ENCODE measurements at regions not wholly inside any gene's neighbourhood (a gene's known extent, or its start where the extent isn't known, plus 50 kb on each side); places are given as distances from the start of the nearest gene placed in this dataset.
"Not testable (repeated sequence)": the region's sequence is repeated elsewhere in the genome, so short reads cannot be mapped to it uniquely, and the experiment has no call there.

DNA sequence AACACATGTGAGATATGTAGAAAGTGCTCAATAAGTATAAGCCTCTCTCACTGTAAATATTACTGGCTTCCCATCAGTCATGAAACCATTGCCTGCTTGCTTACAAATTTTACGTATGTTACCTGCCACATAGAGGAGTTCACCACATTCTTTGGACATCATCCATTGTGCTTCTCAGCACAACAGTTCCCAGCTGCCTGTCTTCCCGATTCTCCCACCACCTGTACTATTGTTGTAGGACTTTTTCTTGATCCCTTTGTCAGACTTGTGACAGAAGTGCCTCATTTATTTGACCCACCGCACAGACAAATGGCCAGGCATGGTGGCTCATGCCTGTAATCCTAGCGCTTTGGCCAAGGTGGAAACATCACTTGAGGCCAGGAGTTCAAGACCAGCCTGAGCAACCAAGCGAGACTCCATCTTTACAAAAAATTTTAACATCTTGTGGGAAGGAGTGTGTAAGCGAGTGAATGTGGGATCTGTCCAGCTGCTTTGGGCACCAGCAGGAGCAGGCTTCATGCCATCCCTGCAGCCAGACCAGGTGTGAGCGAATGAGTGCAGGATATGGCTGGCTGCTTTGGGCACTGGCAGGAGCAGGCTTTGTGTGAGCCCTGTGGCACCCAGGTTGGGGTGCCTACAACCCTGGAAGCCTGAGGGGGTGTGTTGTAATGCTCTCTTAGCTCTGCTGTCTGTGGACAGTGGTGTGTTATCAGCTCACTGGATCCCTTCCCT, 139.9 kb upstream of the ELL2 start:
- no peak for DNase-seq (ENCODE audit: low read depth in 3 of 3)

DNA sequence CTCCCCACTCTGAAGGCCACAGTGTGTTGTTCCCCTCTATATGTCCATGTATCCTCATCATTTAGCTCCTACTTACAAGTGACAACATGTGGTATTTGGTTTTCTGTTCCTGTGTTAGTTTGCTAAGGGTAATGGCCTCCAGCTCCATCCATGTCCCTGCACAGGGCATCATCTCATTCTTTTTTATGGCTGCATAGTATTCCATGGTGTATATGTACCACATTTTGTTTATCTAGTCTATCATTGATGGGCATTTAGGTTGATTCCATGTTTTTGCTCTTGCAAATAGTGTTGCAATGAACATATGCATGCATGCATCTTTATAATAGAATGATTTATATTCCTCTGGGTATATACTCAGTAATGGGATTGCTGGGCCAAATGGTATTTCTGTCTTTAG, 135.8 kb upstream of the ELL2 start:
- not testable (repeated sequence) for DNase-seq (ENCODE audit: low read depth in 3 of 3)

DNA sequence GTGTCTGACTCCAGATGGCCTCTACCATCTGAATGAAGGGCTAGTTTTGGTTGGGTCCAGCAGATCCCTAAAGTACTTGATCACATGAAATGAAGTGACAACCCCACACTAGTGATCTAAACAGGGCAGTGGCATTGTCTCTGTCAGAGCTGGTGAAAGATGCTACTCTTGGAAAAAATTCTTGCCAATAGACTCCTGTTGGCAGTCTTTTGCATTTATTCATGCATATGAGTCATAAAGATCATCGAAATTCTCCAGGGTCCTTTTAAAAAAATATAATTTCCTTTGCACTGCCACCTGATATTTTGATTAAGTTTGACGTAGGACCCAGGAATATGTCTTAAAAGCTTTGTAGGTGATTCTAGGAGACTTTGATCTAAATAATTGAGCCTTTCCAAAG, 135.1 kb upstream of the ELL2 start:
- DNase-seq (ENCODE audit: low read depth in 3 of 3), result no peak

DNA sequence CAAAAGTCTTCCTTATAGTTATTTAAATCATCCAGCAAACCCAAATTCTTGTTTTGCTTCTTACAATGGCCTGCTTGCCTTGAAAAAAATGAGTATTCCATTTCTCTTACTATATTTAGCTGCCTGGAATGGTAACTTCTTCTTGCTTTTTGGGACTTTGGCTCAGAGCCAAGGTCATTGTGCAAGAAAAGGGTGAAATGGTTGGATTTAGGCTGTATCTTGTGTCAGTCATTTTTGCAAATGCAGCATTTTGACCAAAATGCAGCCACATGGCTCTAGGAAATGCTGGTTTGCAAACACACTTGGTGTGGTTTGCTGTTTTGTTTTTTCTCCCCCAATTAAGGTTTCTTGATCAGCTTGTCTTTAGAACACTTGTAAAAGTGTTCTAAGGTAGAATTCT, 133.3 kb upstream of the ELL2 start:
- no peak for DNase-seq (ENCODE audit: low read depth in 3 of 3)

DNA sequence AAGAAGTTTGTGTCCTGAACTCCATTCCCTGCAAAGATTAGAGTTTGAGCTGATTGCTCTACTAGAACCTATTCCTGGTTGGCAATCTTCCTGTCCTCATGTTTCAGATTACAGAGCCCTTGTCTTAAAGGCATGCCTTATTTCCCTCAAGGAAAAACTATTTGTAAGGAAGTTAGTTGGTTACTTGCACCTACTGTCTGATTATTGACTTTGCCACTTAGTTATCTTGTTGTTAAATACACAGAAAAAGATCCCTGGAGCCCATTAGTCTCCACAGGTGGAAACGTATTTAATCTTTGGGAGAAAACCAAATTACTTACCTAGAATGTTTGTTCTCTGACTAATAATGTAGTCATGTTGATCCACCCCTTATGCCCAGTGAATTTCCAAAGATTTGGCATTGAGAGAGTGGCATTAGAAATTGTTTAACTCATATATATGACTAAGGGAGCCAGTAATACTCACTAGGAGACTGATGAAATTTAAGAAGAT, 132.3 kb upstream of the ELL2 start:
- DNase-seq (ENCODE audit: low read depth in 3 of 3), result no peak

DNA sequence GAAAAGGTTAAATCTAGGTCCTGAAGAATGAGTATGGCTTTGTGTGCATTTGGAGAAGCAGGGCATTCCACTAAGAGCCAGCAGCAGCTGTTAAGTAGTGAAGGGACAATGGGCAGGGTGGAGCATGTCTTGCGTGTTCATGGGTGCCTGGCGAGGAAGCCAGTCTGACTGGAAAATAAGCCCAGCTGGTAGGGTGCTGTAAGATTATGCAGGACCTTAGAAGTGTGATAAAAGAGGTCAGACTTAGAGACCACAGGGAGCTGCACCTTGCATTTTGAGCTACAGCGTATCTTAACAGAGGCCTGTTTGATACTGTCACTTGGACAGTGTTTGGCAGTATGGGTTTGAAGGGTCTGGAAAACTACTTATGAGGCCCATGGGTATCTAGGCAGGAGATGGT, 131.7 kb upstream of the ELL2 start:
- DNase-seq (ENCODE audit: low read depth in 3 of 3), result no peak

DNA sequence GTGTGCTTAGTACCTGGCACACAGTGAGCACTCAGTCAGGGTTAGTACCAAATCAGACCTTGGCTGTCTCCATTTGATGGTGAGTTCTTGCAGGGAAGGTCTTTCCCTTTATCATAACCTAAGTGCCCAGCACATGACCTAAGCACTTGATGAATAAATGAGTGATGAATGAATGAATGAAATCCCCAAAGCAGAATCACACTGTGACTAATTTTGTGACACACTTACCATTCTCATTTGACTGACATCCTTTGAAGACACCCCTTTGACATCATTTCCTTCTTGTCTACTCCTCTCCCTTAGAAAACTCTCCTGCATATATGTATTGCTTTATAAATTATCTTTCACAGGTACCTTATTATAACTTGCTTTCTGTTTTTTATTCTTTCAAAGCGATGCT, 130.2 kb upstream of the ELL2 start:
- no peak for DNase-seq (ENCODE audit: low read depth in 3 of 3)

DNA sequence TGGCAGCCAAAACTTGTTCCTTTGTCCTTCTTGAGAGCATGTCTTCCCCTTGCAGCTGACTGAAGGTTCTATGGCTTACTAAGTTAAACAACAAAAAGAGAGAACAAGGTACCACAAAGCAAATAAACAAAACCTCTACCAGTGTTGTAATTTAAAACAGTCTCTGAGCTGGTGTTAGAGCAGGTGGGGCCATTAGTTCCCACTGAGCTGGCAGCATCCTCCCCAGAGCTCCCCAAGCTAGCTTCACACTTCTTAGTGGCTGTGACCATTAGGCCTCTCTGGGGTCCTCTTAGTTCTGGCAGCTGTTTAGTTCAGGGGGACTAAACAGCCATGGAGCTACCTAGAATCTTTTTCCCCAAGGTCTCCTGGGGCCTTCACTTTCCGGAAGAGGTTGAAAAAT, 128.6 kb upstream of the ELL2 start:
- no peak for DNase-seq (ENCODE audit: low read depth in 3 of 3)

DNA sequence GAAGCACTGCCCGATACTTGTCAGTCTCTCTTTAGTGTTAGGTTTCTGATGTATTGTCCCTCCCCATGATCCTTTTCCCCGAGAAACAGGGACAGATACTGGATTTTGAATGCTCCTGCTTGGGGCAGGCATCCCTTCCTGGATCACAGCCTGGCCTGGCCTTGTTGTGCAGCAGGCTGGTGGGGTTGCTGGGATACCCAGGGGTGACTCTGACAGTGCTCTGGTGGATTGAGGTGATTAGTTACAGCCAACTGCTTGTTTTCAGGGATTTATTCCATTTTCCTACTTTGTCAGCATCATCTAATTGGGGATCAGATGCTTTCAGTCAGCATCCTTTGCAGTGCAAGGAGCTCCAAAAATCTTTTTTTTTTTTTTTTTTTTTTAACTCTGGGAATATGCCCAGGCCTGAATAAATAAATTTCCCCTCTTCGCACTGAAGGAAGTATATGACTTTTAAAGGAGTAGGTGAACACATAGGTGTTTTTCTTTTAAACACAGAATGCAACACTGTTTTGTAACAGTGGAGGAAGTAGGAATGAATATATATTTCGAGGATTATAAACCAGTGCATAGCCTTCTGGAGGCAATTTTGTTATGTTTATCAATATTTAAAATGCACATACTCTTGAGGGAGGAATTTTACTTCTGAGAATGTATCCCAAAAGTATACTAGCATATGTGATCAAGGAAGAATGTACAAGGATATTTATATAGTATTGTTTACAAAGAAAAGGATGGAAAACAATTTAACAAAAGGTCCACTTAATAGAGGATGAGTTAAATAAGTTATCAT, 127.3 kb upstream of the ELL2 start:
- no peak for DNase-seq (ENCODE audit: low read depth in 3 of 3)

DNA sequence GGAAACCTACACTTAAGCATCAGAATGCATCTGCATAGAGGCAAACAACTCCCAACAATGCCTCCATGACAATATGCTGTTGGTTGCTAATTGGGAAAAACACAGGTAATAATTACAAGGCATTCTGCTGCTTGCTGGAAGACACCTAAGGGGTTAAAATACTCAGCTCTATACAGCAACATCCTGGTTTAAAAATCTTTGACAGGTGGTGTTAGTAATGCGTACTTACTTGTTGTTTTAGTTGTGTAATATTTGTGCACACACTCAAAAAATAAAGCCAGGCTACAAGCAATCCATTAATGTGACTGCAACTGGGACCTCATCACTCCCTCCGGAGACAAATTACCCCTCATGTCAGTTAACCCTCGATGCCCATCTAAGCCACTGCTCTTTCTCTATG, 126.3 kb upstream of the ELL2 start:
- DNase-seq (ENCODE audit: low read depth in 3 of 3), result no peak

DNA sequence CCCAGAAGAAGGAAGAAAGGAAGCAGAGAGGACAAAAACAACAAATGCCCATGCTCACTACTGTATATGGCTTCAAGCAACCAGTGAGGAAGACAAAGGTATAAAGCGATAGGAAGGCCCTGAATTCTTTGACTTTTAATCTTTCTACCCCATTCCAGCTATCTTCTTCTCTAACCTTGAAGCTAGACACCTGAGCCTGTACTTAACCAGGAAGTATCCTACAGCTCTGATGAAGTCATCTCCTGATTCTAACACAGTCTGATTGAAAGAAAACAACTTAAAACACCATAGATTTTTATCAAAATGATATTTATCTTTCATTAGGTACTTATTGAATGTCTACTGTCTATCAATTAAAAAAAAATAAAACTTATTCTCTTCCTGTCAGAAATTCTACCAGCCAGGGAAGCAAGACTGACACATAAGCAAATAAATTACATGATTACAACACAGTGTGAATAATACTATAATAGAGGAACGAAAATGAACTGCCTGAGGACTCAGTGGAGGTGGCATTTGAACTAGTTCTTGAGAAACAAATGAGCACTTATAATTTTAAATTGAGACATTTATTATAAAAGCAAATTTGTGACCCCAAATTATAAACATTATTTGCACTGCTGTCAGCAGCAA, 123.3 kb upstream of the ELL2 start:
- DNase-seq (ENCODE audit: low read depth in 3 of 3), result no peak

DNA sequence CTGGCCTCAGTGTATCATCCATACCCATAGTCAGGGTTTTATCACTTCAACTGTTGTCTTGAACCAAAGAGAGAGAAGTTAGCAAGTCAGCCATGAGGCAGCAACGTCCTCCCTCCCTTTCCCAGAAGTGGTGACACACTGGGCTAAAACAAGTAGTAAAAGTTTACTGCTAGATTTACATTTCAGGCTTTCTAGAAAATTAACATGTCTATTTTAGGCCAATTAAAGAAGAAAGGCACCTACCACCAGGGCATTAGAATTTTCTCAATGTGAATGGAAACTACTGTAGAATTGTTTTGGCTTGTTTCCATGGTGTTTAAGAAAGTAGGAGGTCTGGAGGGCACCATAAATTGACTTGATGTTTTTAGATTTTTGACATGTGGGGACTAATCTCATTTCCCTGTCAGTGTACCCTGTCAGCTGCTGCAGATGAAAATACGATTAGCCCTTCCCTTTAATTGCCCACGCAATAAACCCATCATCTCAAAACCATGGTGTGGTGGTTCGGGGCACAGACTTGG, 121.8 kb upstream of the ELL2 start:
- DNase-seq (ENCODE audit: low read depth in 3 of 3), result no peak

DNA sequence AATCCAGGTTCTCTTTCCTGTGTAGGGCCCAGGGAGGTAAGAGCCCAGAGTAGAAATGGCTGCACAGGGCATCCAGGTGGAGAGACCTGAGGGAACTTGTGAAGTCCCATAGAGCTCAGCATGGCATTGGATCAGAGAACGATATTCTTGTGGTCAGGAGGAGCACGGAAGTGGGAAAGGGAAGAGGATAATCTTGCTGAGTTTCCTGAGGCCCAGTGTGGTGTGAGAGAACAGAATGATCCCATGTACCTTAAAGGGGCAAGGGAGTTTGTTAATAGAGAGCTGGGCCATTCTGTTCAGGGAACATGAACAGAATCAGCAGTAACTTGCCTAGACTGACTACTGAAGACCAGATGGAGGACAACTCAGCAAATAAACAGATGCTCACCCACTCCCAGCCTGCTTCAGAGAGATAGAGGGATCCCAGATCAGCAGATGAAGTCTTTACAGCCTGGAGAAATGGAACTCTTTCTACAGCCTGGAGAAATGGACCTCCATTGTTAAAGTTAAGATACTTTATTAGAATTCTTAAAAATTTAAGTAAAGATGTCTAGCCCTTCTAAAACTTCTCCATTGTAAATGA, 119.7 kb upstream of the ELL2 start:
- DNase-seq (ENCODE audit: low read depth in 3 of 3), result no peak

DNA sequence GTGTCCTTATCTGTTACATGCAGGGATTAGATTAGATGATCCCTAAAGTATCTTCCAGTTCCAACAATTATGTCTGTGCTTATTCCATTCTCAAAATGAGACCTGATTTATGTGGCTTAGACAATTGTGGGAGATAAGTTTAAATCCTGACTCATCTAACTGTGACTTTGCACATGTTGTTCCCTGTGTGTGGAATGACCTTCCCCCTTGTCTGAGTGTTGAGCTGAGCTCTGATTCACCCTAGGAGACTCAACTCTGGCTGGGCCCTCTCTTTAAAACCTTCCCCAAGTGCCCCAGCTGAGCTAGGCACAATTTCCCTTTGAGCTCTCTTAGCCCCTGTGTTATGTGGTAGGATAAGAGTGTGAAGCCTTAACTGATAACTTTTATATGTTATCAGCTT, 118.9 kb upstream of the ELL2 start:
- no peak for DNase-seq (ENCODE audit: low read depth in 3 of 3)

DNA sequence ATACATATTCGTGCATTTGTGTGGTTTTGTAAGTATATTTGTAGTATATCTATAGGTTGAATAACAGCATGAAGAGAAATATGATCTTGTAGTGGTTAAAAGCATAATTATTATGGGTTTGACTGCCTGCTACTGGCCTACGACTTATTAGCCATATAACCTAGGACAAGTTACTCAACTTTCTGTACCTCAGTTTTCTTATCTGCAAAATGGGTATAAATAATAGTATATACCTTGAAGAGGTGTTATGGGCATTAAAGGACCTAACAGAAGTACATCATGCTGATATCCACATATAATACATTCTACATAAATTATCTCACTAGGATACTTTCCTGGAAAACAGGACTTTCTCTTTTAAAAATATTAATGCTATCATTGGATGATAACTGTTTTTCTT, 118.3 kb upstream of the ELL2 start:
- no peak for DNase-seq (ENCODE audit: low read depth in 3 of 3)

DNA sequence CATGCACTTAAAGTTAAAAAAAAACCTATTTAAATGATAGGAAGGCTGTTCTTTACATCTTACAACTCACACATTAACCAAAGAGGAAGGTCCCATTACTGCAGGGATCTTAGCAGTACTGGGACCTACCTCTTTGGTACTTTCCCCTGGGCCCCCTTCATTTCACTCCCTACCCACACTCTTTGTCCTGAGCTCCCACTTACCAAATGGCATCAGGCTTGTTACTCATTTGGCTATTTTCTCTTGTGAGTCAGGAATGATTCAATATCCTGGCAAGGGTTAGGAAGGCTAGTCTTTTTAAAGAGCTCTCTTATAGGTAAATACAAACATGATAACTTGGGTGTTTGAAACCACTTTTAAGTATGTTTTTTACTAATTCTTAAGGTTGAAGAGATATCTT, 117.4 kb upstream of the ELL2 start:
- no peak for DNase-seq (ENCODE audit: low read depth in 3 of 3)

DNA sequence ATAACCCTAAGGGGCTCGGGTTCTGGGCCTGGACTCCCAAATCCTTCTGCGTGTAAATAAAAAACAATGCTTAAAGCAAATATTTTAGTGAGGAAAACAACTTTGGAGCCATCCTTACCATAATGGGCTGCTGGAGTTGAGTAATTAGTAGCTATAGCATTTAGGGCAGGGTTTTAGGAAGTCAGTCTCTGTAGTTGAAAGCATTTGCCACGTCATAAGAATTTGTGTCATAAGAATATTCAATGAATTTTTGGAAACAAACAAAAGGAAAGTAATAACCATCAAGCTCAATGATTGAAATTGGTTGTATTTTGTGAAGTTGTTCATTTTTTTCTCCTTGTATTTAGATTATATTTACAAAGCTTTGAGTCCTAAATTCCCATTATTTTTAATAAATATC, 114.8 kb upstream of the ELL2 start:
- DNase-seq (ENCODE audit: low read depth in 3 of 3), result no peak

DNA sequence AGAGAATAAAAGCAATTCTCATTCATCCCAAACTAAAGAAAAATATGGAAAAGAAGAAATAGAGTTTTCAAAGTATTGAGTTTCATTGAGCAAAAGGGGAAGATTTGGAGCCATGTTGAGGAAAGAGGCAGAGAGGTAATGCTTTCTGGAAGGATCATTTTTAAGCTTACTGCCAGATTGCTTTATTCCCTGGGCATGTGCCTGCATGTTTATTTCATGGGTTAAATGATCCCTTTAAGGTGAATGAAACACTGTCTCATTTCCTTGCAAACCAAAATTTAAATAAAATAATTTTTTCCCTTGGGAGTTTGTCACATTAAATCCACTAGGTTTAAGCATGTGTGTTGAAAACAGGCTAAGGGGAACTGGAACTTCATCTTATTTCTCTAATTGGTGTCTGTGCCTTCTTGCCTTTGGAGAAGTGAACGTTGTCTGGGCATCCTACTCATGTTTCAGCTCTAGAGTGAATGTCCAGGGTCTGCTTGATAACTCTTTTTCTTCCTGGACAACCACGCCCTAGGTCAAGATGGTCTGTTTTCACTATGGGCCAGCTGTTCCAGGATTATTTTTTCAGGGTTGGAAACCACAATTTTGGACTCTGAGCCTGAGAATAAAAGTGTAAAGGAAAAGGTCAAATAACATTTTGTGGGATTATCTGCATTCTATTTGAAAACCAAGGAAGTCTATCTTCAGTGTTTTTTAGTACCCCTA, 114.1 kb upstream of the ELL2 start:
- no peak for DNase-seq (ENCODE audit: low read depth in 3 of 3)

DNA sequence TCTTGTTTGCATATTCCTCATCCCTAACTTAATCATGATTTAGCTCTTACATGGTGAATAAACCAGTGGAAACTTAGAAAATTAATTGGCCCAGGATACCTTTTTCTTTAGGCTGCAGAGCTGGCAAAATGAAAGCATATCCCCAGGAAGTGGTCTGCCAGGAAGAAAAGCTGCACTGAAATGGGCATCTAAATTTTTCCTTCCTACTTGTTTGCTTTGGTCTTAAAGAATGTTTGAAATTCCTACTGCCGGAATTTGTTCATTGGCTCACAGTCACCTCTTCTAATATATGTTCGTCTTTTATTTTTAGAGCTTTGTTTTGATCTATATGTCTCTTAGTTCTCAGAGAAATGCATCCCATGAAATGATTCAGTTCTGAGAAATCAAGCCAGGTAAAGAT, 113.2 kb upstream of the ELL2 start:
- DNase-seq (ENCODE audit: low read depth in 3 of 3), result no peak

DNA sequence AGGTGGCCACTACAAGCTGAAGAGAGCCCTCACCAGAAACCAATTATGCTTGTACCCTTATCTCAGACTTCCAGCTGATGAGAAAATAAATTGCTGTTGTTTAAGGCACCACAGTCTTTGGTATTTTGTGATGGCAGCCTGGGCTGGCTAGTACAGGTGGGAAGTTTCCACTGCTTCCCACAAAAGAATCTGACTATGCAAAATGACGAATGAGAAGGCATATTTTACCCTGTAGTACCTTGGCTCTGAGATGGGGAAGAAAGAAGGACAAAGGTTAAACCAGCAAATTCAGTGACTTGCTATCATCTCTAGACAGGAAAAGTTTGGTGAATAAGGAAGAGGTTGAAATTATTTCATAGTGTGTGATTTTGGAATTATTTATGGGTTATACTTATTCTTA, 112.8 kb upstream of the ELL2 start:
- DNase-seq (ENCODE audit: low read depth in 3 of 3), result no peak

DNA sequence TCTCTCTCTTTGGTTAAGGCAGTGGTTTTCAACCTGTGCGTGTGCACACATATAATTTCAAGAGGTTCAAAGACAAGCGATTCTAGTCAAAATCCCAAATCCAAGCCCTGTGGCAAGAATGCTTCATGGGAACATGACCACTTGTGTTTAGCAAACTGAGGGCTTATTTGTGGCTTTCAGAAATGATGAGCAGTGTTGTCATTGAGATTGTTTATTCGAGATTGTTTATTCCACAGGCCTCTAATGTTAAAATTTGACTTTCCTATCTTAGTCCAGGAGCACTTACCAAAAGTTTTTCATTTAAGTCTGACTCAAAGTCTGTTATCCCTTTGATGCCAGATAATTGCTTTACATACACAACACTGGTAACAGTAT, 111.1 kb upstream of the ELL2 start:
- no peak for DNase-seq (ENCODE audit: low read depth in 3 of 3)
